Activated CD8-positive, alpha-beta T cell treated with anti-CD3 and anti-CD28 coated beads for 36 hours (primary cell): ENCODE measurements at regions not wholly inside any gene's neighbourhood (a gene's known extent, or its start where the extent isn't known, plus 50 kb on each side); places are given as distances from the start of the nearest gene placed in this dataset.

ENCODE experiments used
- ATAC-seq: fragments of 200-7000 bp; cut with Tn5 transposase; one replicate; pipeline ENCODE4 v1.10.0; 2021; ENCODE audit warnings: mild to moderate bottlenecking, moderate library complexity
- CTCF ChIA-PET: fragments of 350-600 bp; sonication (Branson Sonifier 250); formaldehyde crosslinking; loops from one replicate; lab custom pipeline; 2021; ENCODE audit warnings: antibody characterized with exemption; lab: Charles Lee
- POLR2A ChIA-PET: fragments of 350-600 bp; sonication (Branson Sonifier 250); formaldehyde crosslinking; loops from one replicate; lab custom pipeline; 2021; ENCODE audit warnings: antibody characterized with exemption; lab: Charles Lee
- DNase-seq: peaks from one replicate; pipeline ENCODE4 v3.0.0-alpha.2; 2020
- H3K27ac Mint-ChIP-seq: one replicate; pipeline ENCODE4 v1.8.0; 2021; ENCODE audit warnings: mild to moderate bottlenecking, mixed read lengths
- H3K27me3 Mint-ChIP-seq: one replicate; pipeline ENCODE4 v1.8.0; 2021; ENCODE audit warnings: mixed read lengths
- H3K36me3 Mint-ChIP-seq: one replicate; pipeline ENCODE4 v1.8.0; 2021; ENCODE audit warnings: low read depth, mixed read lengths
- H3K4me1 Mint-ChIP-seq: one replicate; pipeline ENCODE4 v1.8.0; 2021; ENCODE audit warnings: low read depth, mixed read lengths
- H3K4me3 Mint-ChIP-seq: one replicate; pipeline ENCODE4 v1.8.0; 2021; ENCODE audit warnings: mild to moderate bottlenecking, moderate library complexity, mixed read lengths
- H3K9me3 Mint-ChIP-seq: one replicate; pipeline ENCODE4 v1.8.0; 2021; ENCODE audit warnings: mixed read lengths
- CTCF ChIP-seq: fragments of 200-600 bp; IDR thresholded peaks from one replicate; pipeline ENCODE4 v1.8.0; 2022; ENCODE audit warnings: antibody characterized with exemption, mild to moderate bottlenecking
- intact Hi-C: fragments of 100-400 bp; cut with micrococcal nuclease; formaldehyde crosslinking; loops from one replicate; pipeline ENCODE4 v1.10.0; 2022

- H3K27ac Mint-ChIP-seq: no peak overlapping the region
- ChIA-PET POLR2A (no interaction called here), CTCF (interaction anchor here (1.3 kb wide), 1 partner anchor 17 kb away, joined by 3 read pairs; no protein-coding TSS in a partner anchor)
- DNase-seq (no peak), ATAC-seq (no peak)
- no peak for TF ChIP-seq CTCF
- H3K9me3 Mint-ChIP-seq: peaks cover 24% of the 10 kb centered on the region
- no peak overlapping the region for H3K4me3 Mint-ChIP-seq
- H3K4me1 Mint-ChIP-seq: no peaks in the 10 kb centered on the region
- H3K27me3 Mint-ChIP-seq: peaks cover 2% of the 10 kb centered on the region
- H3K36me3 Mint-ChIP-seq: no peaks in the 10 kb centered on the region
- intact Hi-C loops: no loop called here
Observed at GRCh38 chr11:109695696-109696095, 273.7 kb downstream of the C11orf87 start.

- Mint-ChIP-seq H3K9me3 (peaks cover 25% of the 10 kb centered on the region), H3K36me3 (no peaks in the 10 kb centered on the region), H3K27ac (no peak overlapping the region), H3K27me3 (peaks cover 2% of the 10 kb centered on the region), H3K4me3 (no peak overlapping the region), H3K4me1 (no peaks in the 10 kb centered on the region)
- intact Hi-C loops: no loop called here
- ChIA-PET POLR2A (no interaction called here), CTCF (interaction anchor here (1.3 to 1.8 kb wide), 2 partner anchors 9 to 17 kb away, joined by 3 to 6 read pairs; no protein-coding TSS in a partner anchor)
- ATAC-seq: no peak
- no peak for DNase-seq
- no peak for TF ChIP-seq CTCF
Observed at GRCh38 chr11:109696191-109696897, 274.4 kb downstream of the C11orf87 start.

GRCh38 chr11:109697140-109697843 is 275.3 kb downstream of the C11orf87 start:
- H3K27ac Mint-ChIP-seq: no peak overlapping the region
- H3K27me3 Mint-ChIP-seq: peaks cover 2% of the 10 kb centered on the region
- ChIA-PET CTCF (interaction anchor here (0.9 to 1.8 kb wide), 2 partner anchors 10 to 12 kb away, joined by 3 to 6 read pairs; no protein-coding TSS in a partner anchor), POLR2A (no interaction called here)
- H3K36me3 Mint-ChIP-seq: no peaks in the 10 kb centered on the region
- peak; percentile 14 for DNase-seq
- H3K9me3 Mint-ChIP-seq: peaks cover 23% of the 10 kb centered on the region
- intact Hi-C loops: no loop called here
- peak; percentile 76 for ATAC-seq
- H3K4me1 Mint-ChIP-seq: no peaks in the 10 kb centered on the region
- no peak overlapping the region for H3K4me3 Mint-ChIP-seq
- peak; percentile 61 for TF ChIP-seq CTCF

- DNase-seq: no peak
- POLR2A ChIA-PET: no interaction called here
- Mint-ChIP-seq H3K27ac (no peak overlapping the region), H3K27me3 (peaks cover 2% of the 10 kb centered on the region), H3K4me3 (no peak overlapping the region), H3K4me1 (no peaks in the 10 kb centered on the region), H3K9me3 (peaks cover 24% of the 10 kb centered on the region), H3K36me3 (no peaks in the 10 kb centered on the region)
- TF ChIP-seq CTCF: no peak
- intact Hi-C loops: no loop called here
- ATAC-seq: no peak
- CTCF ChIA-PET: interaction anchor here (0.9 to 1.8 kb wide), 2 partner anchors 11 kb away, joined by 3 to 6 read pairs; no protein-coding TSS in a partner anchor
Observed at GRCh38 chr11:109698237-109698636, 276.2 kb downstream of the C11orf87 start.

- H3K36me3 Mint-ChIP-seq: no peaks in the 10 kb centered on the region
- H3K4me3 Mint-ChIP-seq: no peak overlapping the region
- H3K27ac Mint-ChIP-seq: no peak overlapping the region
- H3K4me1 Mint-ChIP-seq: no peaks in the 10 kb centered on the region
- no peak for ATAC-seq
- DNase-seq: no peak
- CTCF ChIA-PET: no interaction called here
- H3K27me3 Mint-ChIP-seq: no peaks in the 10 kb centered on the region
- peaks cover 3% of the 10 kb centered on the region for H3K9me3 Mint-ChIP-seq
- POLR2A ChIA-PET: no interaction called here
- intact Hi-C loops: no loop called here
- no peak for TF ChIP-seq CTCF
Observed at GRCh38 chr11:109704432-109704831, 282.4 kb downstream of the C11orf87 start.
